Right renal cortex interstitium (tissue), 3 donors: ENCODE measurements at regions not wholly inside any gene's neighbourhood (a gene's known extent, or its start where the extent isn't known, plus 50 kb on each side); places are given as distances from the start of the nearest gene placed in this dataset.
"Not testable (repeated sequence)": the region's sequence is repeated elsewhere in the genome, so short reads cannot be mapped to it uniquely, and the experiment has no call there.

Experiments used
- DNase-seq, 3 donors: peaks; one replicate each; pipeline ENCODE4 v3.0.0-alpha.2; 2013; ENCODE audit warnings: low read depth in 3 of 3, low spot score in 2 of 3

- DNase-seq, result no peak
These were observed 98.3 kb downstream of the SOD2 start for GRCh38 chr6:159594750-159595117.

GRCh38 chr6:159594106-159594749, 98.8 kb downstream of the SOD2 start:
- no peak for DNase-seq

GRCh38 chr6:159590835-159591234, 102.2 kb downstream of the SOD2 start:
- no peak for DNase-seq

GRCh38 chr6:159586684-159587083, 106.4 kb downstream of the SOD2 start:
- no peak for DNase-seq

GRCh38 chr6:159582736-159583135, 110.3 kb downstream of the SOD2 start:
- DNase-seq, result no peak

- no peak for DNase-seq
These were observed 114.4 kb downstream of the SOD2 start for GRCh38 chr6:159578629-159579028.

GRCh38 chr6:159577564-159577963, 115.5 kb downstream of the SOD2 start:
- DNase-seq, result no peak

- DNase-seq, result no peak
These were observed 120.5 kb downstream of the SOD2 start for GRCh38 chr6:159572439-159573110.

- no peak for DNase-seq
These were observed 127.8 kb downstream of the SOD2 start for GRCh38 chr6:159565181-159565710.

- no peak for DNase-seq
These were observed 128.6 kb downstream of the SOD2 start for GRCh38 chr6:159564456-159564855.

GRCh38 chr6:159557031-159557430, 136.0 kb downstream of the SOD2 start:
- no peak for DNase-seq

GRCh38 chr6:159555082-159555875, 137.8 kb downstream of the SOD2 start:
- DNase-seq, result no peak

- DNase-seq, result no peak
These were observed 151.7 kb downstream of the SOD2 start for GRCh38 chr6:159541296-159541695.

- DNase-seq, result no peak
These were observed 152.2 kb downstream of the SOD2 start for GRCh38 chr6:159540883-159541282.

- no peak for DNase-seq
These were observed 152.9 kb downstream of the SOD2 start for GRCh38 chr6:159540152-159540551.

GRCh38 chr6:159538031-159538430, 155.0 kb downstream of the SOD2 start:
- DNase-seq, result not testable (repeated sequence)

GRCh38 chr6:159535656-159536350, 157.2 kb downstream of the SOD2 start:
- no peak for DNase-seq

GRCh38 chr6:159533568-159533967, 159.5 kb downstream of the SOD2 start:
- no peak for DNase-seq

- no peak for DNase-seq
These were observed 160.0 kb downstream of the SOD2 start for GRCh38 chr6:159533016-159533415.

- DNase-seq, result no peak
These were observed 160.9 kb downstream of the SOD2 start for GRCh38 chr6:159532155-159532554.

- DNase-seq, result no peak
These were observed 163.1 kb downstream of the SOD2 start for GRCh38 chr6:159529934-159530333.
